K562 (cell line): ENCODE measurements at regions not wholly inside any gene's neighbourhood (a gene's known extent, or its start where the extent isn't known, plus 50 kb on each side); places are given as distances from the start of the nearest gene placed in this dataset.

Experiments used
- BHLHE40 ChIP-seq: IDR thresholded peaks from 2 replicates; pipeline ENCODE4 v1.6.1; 2011; ENCODE audit warnings: low read length, improper control_type of control experiment
- CREBBP ChIP-seq: IDR thresholded peaks from one replicate; pipeline ENCODE4 v1.6.1; 2012; ENCODE audit warnings: low read depth, mild to moderate bottlenecking, control low read depth, inconsistent platforms, low read length
- CREM ChIP-seq: IDR thresholded peaks from 2 replicates; pipeline ENCODE4 v1.6.1; 2014; ENCODE audit warnings: antibody characterized with exemption, low read depth
- HIVEP1 ChIP-seq: fragments of 250-450 bp; sonication (Bioruptor Pico); IDR thresholded peaks from 2 replicates; pipeline ENCODE4 v1.4.0; 2020; ENCODE audit warnings: mild to moderate bottlenecking
- PCBP1 ChIP-seq: fragments of 200-400 bp; formaldehyde crosslinking; IDR thresholded peaks from 2 replicates; pipeline ENCODE4 v1.6.1; 2018; ENCODE audit warnings: mild to moderate bottlenecking, low read depth, low read length; ENCODE audit not compliant: poor library complexity, severe bottlenecking
- RB1 ChIP-seq: fragments of 450-650 bp; IDR thresholded peaks from 2 replicates; pipeline ENCODE4 v1.6.1; 2017; ENCODE audit warnings: low read depth, mild to moderate bottlenecking
- RBM39 ChIP-seq: fragments of 200-400 bp; formaldehyde crosslinking; optimal IDR thresholded peaks from 2 replicates; pipeline ENCODE3; 2018; ENCODE audit warnings: low read depth, low read length
- SIN3A ChIP-seq, 2 experiments: fragments of 150-350 bp in 1 of 2; IDR thresholded peaks; 2 replicates each; pipeline ENCODE4 v1.6.1; 2011 to 2016; ENCODE audit warnings: borderline replicate concordance in 2 of 2, low read depth in 2 of 2, low read length in 2 of 2, mild to moderate bottlenecking in 2 of 2, moderate library complexity in 2 of 2; ENCODE audit not compliant: control insufficient read depth in 1 of 2
- SMAD4 ChIP-seq: fragments of 250-450 bp; sonication (Bioruptor Pico); conservative IDR thresholded peaks from 2 replicates; pipeline ENCODE4 v1.8.0; 2021; ENCODE audit warnings: inconsistent platforms, mild to moderate bottlenecking, moderate library complexity
- ZFPM2 ChIP-seq: fragments of 250-450 bp; sonication (Bioruptor Pico); IDR thresholded peaks from 2 replicates; pipeline ENCODE4 v1.5.1; 2022; ENCODE audit warnings: mild to moderate bottlenecking
- ZNF143 ChIP-seq: sonication (generic); formaldehyde crosslinking; IDR thresholded peaks from 2 replicates; pipeline ENCODE4 v1.9.0; 2022; ENCODE audit warnings: mild to moderate bottlenecking, missing genetic modification reagents
- ZNF347 ChIP-seq: fragments of 450-650 bp; formaldehyde crosslinking; IDR thresholded peaks from 2 replicates; pipeline ENCODE4 v1.4.0; 2020; ENCODE audit warnings: low read depth, mild to moderate bottlenecking, moderate library complexity
- ZNF766 ChIP-seq: fragments of 200-800 bp; sonication (Bioruptor generic); conservative IDR thresholded peaks from 2 replicates; pipeline ENCODE4 v1.6.1; 2016; ENCODE audit warnings: missing genetic modification characterization, missing compliant biosample characterization
- TF ChIP-seq, protein P1 (sequence below): sonication (generic); formaldehyde crosslinking; IDR thresholded peaks from 2 replicates; pipeline ENCODE4 v1.8.0; 2022; ENCODE audit warnings: mild to moderate bottlenecking, missing genetic modification reagents
- TF ChIP-seq, protein P2 (sequence below), 2 experiments: fragments of 450-650 bp in 1 of 2; sonication (generic) in 1 of 2; formaldehyde crosslinking; conservative IDR thresholded peaks; 2 replicates each; pipeline versions ENCODE4 v1.4.0 to v1.8.1; 2020 to 2022; ENCODE audit warnings: mild to moderate bottlenecking in 1 of 2, missing genetic modification reagents in 1 of 2
- TF ChIP-seq, protein P3 (sequence below): sonication (generic); formaldehyde crosslinking; IDR thresholded peaks from 2 replicates; pipeline ENCODE4 v1.8.0; 2022; ENCODE audit warnings: mild to moderate bottlenecking, low read depth, missing genetic modification reagents
- TF ChIP-seq, protein P4 (sequence below): fragments of 200-400 bp; formaldehyde crosslinking; IDR thresholded peaks from 2 replicates; pipeline ENCODE4 v1.6.1; 2017; ENCODE audit warnings: mild to moderate bottlenecking, low read depth, low read length, moderate library complexity
- TF ChIP-seq, protein P5 (sequence below): fragments of 450-650 bp; formaldehyde crosslinking; IDR thresholded peaks from 2 replicates; pipeline ENCODE4 v1.4.0; 2020; ENCODE audit warnings: mild to moderate bottlenecking, moderate library complexity
- TF ChIP-seq, protein P6 (sequence below): fragments of 450-650 bp; IDR thresholded peaks from 2 replicates; pipeline ENCODE4 v1.7.0; 2016; ENCODE audit warnings: borderline replicate concordance

DNA sequence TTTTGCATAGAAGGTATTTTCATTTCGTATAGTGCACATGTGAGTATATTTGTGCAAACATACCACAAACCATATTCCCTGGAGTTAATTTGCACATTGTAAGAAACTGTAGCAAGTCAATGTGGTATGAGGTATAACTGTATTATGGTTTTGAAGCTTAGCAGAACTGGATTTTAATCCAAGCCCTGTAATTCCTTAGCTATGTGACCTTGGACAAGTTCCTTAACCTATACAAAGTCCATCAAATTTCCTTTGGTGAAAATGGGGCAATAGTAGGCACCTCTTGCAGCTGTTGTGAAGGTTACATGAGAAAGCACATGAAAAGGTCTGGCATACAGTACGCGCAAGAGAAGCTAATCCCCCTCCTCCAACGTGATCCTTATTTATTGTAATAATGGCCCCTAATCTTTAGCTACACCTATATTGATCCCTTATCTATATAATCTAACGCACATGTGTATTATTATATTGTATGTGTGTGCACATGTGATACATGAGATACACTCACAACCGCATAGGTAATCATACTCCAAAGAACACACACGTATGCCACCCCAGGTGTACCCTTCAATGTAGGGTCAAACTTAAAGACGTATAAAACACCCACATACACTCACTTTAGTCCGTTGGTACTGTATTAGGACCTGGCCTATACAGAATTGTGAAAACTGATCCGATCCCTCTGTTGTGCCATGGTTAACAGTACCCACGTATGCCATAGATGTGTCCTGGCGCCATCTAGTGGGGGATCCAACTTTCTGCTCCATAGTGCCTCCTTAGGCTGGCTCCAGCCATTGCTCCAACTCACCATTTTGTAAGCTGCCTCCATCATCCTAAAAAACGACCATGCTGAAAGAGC, 402.9 kb upstream of the SLC14A2 start (continued):
- TF ChIP-seq, protein P1, sequence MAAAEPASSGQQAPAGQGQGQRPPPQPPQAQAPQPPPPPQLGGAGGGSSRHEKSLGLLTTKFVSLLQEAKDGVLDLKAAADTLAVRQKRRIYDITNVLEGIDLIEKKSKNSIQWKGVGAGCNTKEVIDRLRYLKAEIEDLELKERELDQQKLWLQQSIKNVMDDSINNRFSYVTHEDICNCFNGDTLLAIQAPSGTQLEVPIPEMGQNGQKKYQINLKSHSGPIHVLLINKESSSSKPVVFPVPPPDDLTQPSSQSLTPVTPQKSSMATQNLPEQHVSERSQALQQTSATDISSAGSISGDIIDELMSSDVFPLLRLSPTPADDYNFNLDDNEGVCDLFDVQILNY (CRISPR knock-in tag), result no peak
- TF ChIP-seq ZNF766 (CRISPR knock-in tag), result no peak
- TF ChIP-seq, protein P2, sequence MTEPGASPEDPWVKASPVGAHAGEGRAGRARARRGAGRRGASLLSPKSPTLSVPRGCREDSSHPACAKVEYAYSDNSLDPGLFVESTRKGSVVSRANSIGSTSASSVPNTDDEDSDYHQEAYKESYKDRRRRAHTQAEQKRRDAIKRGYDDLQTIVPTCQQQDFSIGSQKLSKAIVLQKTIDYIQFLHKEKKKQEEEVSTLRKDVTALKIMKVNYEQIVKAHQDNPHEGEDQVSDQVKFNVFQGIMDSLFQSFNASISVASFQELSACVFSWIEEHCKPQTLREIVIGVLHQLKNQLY (CRISPR knock-in tag; conservative IDR thresholded peaks at IDR 0.05), result no peak
- TF ChIP-seq ZFPM2, result no peak
- no peak for TF ChIP-seq RB1
- TF ChIP-seq, protein P3, sequence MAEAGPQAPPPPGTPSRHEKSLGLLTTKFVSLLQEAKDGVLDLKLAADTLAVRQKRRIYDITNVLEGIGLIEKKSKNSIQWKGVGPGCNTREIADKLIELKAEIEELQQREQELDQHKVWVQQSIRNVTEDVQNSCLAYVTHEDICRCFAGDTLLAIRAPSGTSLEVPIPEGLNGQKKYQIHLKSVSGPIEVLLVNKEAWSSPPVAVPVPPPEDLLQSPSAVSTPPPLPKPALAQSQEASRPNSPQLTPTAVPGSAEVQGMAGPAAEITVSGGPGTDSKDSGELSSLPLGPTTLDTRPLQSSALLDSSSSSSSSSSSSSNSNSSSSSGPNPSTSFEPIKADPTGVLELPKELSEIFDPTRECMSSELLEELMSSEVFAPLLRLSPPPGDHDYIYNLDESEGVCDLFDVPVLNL (CRISPR knock-in tag), result no peak
- TF ChIP-seq RBM39, result no peak
- TF ChIP-seq ZNF347 (CRISPR knock-in tag), result no peak
- TF ChIP-seq HIVEP1 (CRISPR knock-in tag), result no peak
- TF ChIP-seq, protein P4, sequence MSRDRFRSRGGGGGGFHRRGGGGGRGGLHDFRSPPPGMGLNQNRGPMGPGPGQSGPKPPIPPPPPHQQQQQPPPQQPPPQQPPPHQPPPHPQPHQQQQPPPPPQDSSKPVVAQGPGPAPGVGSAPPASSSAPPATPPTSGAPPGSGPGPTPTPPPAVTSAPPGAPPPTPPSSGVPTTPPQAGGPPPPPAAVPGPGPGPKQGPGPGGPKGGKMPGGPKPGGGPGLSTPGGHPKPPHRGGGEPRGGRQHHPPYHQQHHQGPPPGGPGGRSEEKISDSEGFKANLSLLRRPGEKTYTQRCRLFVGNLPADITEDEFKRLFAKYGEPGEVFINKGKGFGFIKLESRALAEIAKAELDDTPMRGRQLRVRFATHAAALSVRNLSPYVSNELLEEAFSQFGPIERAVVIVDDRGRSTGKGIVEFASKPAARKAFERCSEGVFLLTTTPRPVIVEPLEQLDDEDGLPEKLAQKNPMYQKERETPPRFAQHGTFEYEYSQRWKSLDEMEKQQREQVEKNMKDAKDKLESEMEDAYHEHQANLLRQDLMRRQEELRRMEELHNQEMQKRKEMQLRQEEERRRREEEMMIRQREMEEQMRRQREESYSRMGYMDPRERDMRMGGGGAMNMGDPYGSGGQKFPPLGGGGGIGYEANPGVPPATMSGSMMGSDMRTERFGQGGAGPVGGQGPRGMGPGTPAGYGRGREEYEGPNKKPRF, result no peak
- no peak for TF ChIP-seq ZNF143
- TF ChIP-seq, protein P5, sequence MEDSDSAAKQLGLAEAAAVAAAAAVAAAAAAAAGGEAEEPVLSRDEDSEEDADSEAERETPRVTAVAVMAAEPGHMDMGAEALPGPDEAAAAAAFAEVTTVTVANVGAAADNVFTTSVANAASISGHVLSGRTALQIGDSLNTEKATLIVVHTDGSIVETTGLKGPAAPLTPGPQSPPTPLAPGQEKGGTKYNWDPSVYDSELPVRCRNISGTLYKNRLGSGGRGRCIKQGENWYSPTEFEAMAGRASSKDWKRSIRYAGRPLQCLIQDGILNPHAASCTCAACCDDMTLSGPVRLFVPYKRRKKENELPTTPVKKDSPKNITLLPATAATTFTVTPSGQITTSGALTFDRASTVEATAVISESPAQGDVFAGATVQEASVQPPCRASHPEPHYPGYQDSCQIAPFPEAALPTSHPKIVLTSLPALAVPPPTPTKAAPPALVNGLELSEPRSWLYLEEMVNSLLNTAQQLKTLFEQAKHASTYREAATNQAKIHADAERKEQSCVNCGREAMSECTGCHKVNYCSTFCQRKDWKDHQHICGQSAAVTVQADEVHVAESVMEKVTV, result peak; percentile 37; the same call in 1 of the 2 replicates
- TF ChIP-seq BHLHE40, result no peak
- TF ChIP-seq PCBP1, result no peak
- no peak for TF ChIP-seq SIN3A (IDR thresholded peaks at IDR 0.05; ENCODE audit: borderline replicate concordance in 2 of 2, control insufficient read depth in 1 of 2, low read depth in 2 of 2, low read length in 2 of 2)
- TF ChIP-seq CREM, result 0 out of 2 replicates have a peak, but pooled peaks have one; percentile 11
- TF ChIP-seq SMAD4, result no peak
- TF ChIP-seq, protein P6, sequence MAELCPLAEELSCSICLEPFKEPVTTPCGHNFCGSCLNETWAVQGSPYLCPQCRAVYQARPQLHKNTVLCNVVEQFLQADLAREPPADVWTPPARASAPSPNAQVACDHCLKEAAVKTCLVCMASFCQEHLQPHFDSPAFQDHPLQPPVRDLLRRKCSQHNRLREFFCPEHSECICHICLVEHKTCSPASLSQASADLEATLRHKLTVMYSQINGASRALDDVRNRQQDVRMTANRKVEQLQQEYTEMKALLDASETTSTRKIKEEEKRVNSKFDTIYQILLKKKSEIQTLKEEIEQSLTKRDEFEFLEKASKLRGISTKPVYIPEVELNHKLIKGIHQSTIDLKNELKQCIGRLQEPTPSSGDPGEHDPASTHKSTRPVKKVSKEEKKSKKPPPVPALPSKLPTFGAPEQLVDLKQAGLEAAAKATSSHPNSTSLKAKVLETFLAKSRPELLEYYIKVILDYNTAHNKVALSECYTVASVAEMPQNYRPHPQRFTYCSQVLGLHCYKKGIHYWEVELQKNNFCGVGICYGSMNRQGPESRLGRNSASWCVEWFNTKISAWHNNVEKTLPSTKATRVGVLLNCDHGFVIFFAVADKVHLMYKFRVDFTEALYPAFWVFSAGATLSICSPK, result no peak
- TF ChIP-seq CREBBP, result no peak
